HEK293 (cell line): ENCODE measurements at regions not wholly inside any gene's neighbourhood (a gene's known extent, or its start where the extent isn't known, plus 50 kb on each side); places are given as distances from the start of the nearest gene placed in this dataset.

Experiments
- CTCF ChIA-PET: fragments of 350-600 bp; formaldehyde crosslinking; extraction: SDS; loops from one replicate; lab custom pipeline; 2021; ENCODE audit warnings: antibody characterized with exemption; lab: Yijun Ruan, JAX
- POLR2A ChIA-PET: fragments of 300-600 bp; formaldehyde crosslinking; extraction: SDS; loops from one replicate; lab custom pipeline; 2020; ENCODE audit warnings: antibody characterized with exemption, inconsistent platforms; lab: Yijun Ruan, JAX
- H3K27ac ChIP-seq: fragments of 200-500 bp; sonication (Bioruptor generic); 2 replicates; pipeline ENCODE4 v1.5.1; 2014; ENCODE audit warnings: low read depth, low read length, control low read depth, inconsistent platforms; ENCODE audit errors: extremely low read depth
- H3K36me3 ChIP-seq, 2 experiments: fragments of 200-500 bp in 1 of 2; sonication (Bioruptor generic) in 1 of 2; 1 replicate in 1 of 2; 2 replicates in 1 of 2; pipeline ENCODE4 v1.5.1; 2014 to 2017; ENCODE audit warnings: inconsistent platforms in 2 of 2, low read length in 2 of 2; ENCODE audit not compliant: control insufficient read depth in 2 of 2, insufficient read depth in 1 of 2
- H3K4me1 ChIP-seq: fragments of 200-500 bp; sonication (Bioruptor generic); 2 replicates; pipeline ENCODE4 v1.5.1; 2014; ENCODE audit warnings: mild to moderate bottlenecking, low read length, inconsistent platforms; ENCODE audit not compliant: control insufficient read depth, insufficient read depth
- H3K4me3 ChIP-seq: 2 replicates; pipeline ENCODE4 v1.5.1; 2011; ENCODE audit warnings: low read depth, mild to moderate bottlenecking, control low read depth, low read length, moderate library complexity
- H3K9me3 ChIP-seq: fragments of 200-500 bp; sonication (Bioruptor generic); 2 replicates; pipeline ENCODE4 v1.5.1; 2014; ENCODE audit warnings: low read depth, low read length, inconsistent platforms; ENCODE audit not compliant: control insufficient read depth, insufficient read depth
- BCL11A ChIP-seq: fragments of 450-650 bp; formaldehyde crosslinking; IDR thresholded peaks from 2 replicates; pipeline ENCODE4 v1.5.1; 2016; ENCODE audit warnings: low read depth, missing biosample characterization, missing genetic modification characterization
- GLI2 ChIP-seq: fragments of 450-650 bp; formaldehyde crosslinking; IDR thresholded peaks from 2 replicates; pipeline ENCODE4; 2017; ENCODE audit warnings: missing biosample characterization, missing genetic modification characterization, low read depth, borderline replicate concordance
- SP2 ChIP-seq: fragments of 450-650 bp; formaldehyde crosslinking; IDR thresholded peaks from 2 replicates; pipeline ENCODE4 v1.5.1; 2016; ENCODE audit warnings: missing biosample characterization, missing genetic modification characterization
- ZNF133 ChIP-seq: fragments of 450-650 bp; formaldehyde crosslinking; IDR thresholded peaks from 2 replicates; pipeline ENCODE4 v1.5.1; 2016; ENCODE audit warnings: missing biosample characterization, missing genetic modification characterization
- ZNF16 ChIP-seq: fragments of 450-650 bp; formaldehyde crosslinking; IDR thresholded peaks from 2 replicates; pipeline ENCODE4 v1.5.1; 2016; ENCODE audit warnings: low read depth, missing biosample characterization, missing genetic modification characterization
- ZNF19 ChIP-seq: fragments of 450-650 bp; formaldehyde crosslinking; IDR thresholded peaks from 2 replicates; pipeline ENCODE4; 2016; ENCODE audit warnings: missing biosample characterization, missing genetic modification characterization, low read depth
- ZNF2 ChIP-seq: fragments of 450-650 bp; formaldehyde crosslinking; IDR thresholded peaks from 2 replicates; pipeline ENCODE4 v1.5.1; 2016; ENCODE audit warnings: missing biosample characterization, missing genetic modification characterization
- ZNF202 ChIP-seq: fragments of 450-650 bp; formaldehyde crosslinking; IDR thresholded peaks from 2 replicates; pipeline ENCODE4 v1.5.1; 2016; ENCODE audit warnings: missing biosample characterization, missing genetic modification characterization, borderline replicate concordance
- ZNF24 ChIP-seq: fragments of 450-650 bp; formaldehyde crosslinking; IDR thresholded peaks from 2 replicates; pipeline ENCODE4 v1.5.1; 2016; ENCODE audit warnings: missing biosample characterization, missing genetic modification characterization
- ZNF274 ChIP-seq, 2 experiments: fragments of 200-500 bp in 1 of 2; fragments of 450-650 bp in 1 of 2; sonication (Bioruptor generic) in 1 of 2; formaldehyde crosslinking in 1 of 2; IDR thresholded peaks; 2 replicates each; pipeline versions ENCODE4 v1.5.1 to v1.6.1; 2014 to 2016; ENCODE audit warnings: borderline replicate concordance in 1 of 2, inconsistent platforms in 1 of 2, low read length in 1 of 2, missing biosample characterization in 1 of 2, missing genetic modification characterization in 1 of 2
- ZNF341 ChIP-seq: fragments of 450-650 bp; formaldehyde crosslinking; IDR thresholded peaks from 2 replicates; pipeline ENCODE4; 2016; ENCODE audit warnings: low read depth, missing biosample characterization, missing genetic modification characterization
- ZNF548 ChIP-seq: fragments of 450-650 bp; formaldehyde crosslinking; IDR thresholded peaks from 2 replicates; pipeline ENCODE4 v1.5.1; 2016; ENCODE audit warnings: missing biosample characterization, missing genetic modification characterization
- ZNF558 ChIP-seq: fragments of 450-650 bp; formaldehyde crosslinking; IDR thresholded peaks from 2 replicates; pipeline ENCODE4 v1.5.1; 2016; ENCODE audit warnings: missing biosample characterization, missing genetic modification characterization
- ZNF600 ChIP-seq: fragments of 450-650 bp; formaldehyde crosslinking; IDR thresholded peaks from 2 replicates; pipeline ENCODE4 v1.5.1; 2016; ENCODE audit warnings: missing biosample characterization, missing genetic modification characterization
- ZNF664 ChIP-seq: fragments of 450-650 bp; formaldehyde crosslinking; IDR thresholded peaks from 2 replicates; pipeline ENCODE4 v1.5.1; 2016; ENCODE audit warnings: missing biosample characterization, missing genetic modification characterization
- ZNF677 ChIP-seq: fragments of 450-650 bp; IDR thresholded peaks from 2 replicates; pipeline ENCODE4 v1.5.0; 2018; ENCODE audit warnings: missing biosample characterization, mild to moderate bottlenecking, missing genetic modification characterization, moderate library complexity
- ZNF707 ChIP-seq: fragments of 450-650 bp; formaldehyde crosslinking; IDR thresholded peaks from 2 replicates; pipeline ENCODE4 v1.5.1; 2016; ENCODE audit warnings: missing biosample characterization, missing genetic modification characterization
- ZNF791 ChIP-seq: fragments of 450-650 bp; formaldehyde crosslinking; IDR thresholded peaks from 2 replicates; pipeline ENCODE4 v1.5.1; 2016; ENCODE audit warnings: missing biosample characterization, missing genetic modification characterization
- ZNF837 ChIP-seq: fragments of 450-650 bp; formaldehyde crosslinking; IDR thresholded peaks from 2 replicates; pipeline ENCODE4 v1.5.1; 2016; ENCODE audit warnings: missing biosample characterization, missing genetic modification characterization
- TF ChIP-seq, protein P1 (sequence below): fragments of 450-650 bp; formaldehyde crosslinking; IDR thresholded peaks from 2 replicates; pipeline ENCODE4 v1.5.1; 2016; ENCODE audit warnings: missing biosample characterization, missing genetic modification characterization
- TF ChIP-seq, protein P2 (sequence below): fragments of 450-650 bp; formaldehyde crosslinking; IDR thresholded peaks from 2 replicates; pipeline ENCODE4; 2016; ENCODE audit warnings: missing biosample characterization, missing genetic modification characterization
- TF ChIP-seq, protein P3 (sequence below): fragments of 450-650 bp; formaldehyde crosslinking; IDR thresholded peaks from 2 replicates; pipeline ENCODE4 v1.5.1; 2016; ENCODE audit warnings: missing biosample characterization, missing genetic modification characterization
- TF ChIP-seq, protein P4 (sequence below): fragments of 450-650 bp; formaldehyde crosslinking; IDR thresholded peaks from 2 replicates; pipeline ENCODE4 v1.5.1; 2016; ENCODE audit warnings: missing biosample characterization, missing genetic modification characterization
- TF ChIP-seq, protein P5 (sequence below): fragments of 450-650 bp; formaldehyde crosslinking; IDR thresholded peaks from 2 replicates; pipeline ENCODE4 v1.5.0; 2017; ENCODE audit warnings: missing biosample characterization, missing genetic modification characterization, borderline replicate concordance
- TF ChIP-seq, protein P6 (sequence below): fragments of 450-650 bp; formaldehyde crosslinking; optimal IDR thresholded peaks from 2 replicates; pipeline ENCODE3; 2016; ENCODE audit warnings: missing biosample characterization, mild to moderate bottlenecking, missing genetic modification characterization

DNA sequence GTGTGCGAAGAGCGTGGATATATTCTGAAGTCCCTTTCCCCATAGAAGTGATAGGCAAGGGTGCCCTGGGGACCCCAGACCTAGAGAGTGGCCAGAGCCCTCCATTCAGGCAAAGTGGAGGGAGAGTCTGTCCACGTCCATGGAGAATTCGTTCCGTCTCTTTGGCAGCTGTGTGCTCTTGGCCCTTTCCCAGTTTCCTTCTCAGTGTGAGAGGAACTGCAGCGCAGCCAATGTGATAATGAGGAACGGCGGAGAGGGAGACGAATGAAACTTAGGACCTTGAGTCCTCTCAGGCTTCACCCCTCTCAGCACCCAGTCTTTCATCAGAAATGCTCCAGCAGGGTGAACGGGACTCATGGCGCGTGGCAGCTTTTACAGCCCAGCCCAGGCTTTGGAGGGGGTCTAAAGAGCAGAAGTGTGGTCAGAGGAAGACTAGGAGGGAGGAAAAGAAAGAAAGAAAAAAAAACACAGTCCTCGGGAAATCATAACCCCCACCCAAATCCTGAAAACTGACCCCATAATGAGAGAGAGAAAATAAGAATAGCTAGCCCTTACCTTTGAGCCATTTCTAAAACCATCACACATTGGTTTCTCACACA is 95.0 kb upstream of the RIOK3 start (continued):
- TF ChIP-seq ZNF791 (tag by site-specific recombination) = no peak
- TF ChIP-seq GLI2 (tag by site-specific recombination) = no peak
- TF ChIP-seq SP2 (tag by site-specific recombination) = no peak

DNA sequence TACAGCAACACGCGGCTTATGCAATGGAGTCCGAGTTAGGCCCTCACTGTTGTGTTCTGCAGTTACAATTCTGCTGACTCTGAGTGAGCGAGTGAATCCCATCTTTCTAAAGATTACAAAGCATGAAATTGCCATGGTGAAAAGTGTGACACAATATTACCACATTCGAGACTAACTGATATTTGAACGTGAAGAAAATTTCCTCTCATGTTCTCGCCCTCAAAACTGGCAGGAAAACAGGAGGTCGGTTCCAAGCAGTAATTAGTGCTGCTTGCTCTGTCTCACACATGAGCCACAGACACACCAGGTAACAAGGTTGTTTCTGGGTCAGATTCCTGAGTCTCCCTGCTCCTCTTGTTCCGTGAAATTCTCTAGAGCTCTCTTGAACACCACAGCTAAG is 93.7 kb upstream of the RIOK3 start:
- POLR2A ChIA-PET = no interaction called here
- CTCF ChIA-PET = no interaction called here
- Histone ChIP-seq H3K27ac (no peak overlapping the region), H3K4me1 (no peaks in the 10 kb centered on the region), H3K9me3 (no peaks in the 10 kb centered on the region), H3K4me3 (no peak overlapping the region)
- no peak for TF ChIP-seq ZNF837 (tag by site-specific recombination)
- TF ChIP-seq ZNF558 (tag by site-specific recombination) = no peak
- no peak for TF ChIP-seq ZNF202
- no peak for TF ChIP-seq ZNF2 (tag by site-specific recombination)
- no peak for TF ChIP-seq ZNF664 (tag by site-specific recombination)
- TF ChIP-seq ZNF19 = no peak
- TF ChIP-seq, protein P1, sequence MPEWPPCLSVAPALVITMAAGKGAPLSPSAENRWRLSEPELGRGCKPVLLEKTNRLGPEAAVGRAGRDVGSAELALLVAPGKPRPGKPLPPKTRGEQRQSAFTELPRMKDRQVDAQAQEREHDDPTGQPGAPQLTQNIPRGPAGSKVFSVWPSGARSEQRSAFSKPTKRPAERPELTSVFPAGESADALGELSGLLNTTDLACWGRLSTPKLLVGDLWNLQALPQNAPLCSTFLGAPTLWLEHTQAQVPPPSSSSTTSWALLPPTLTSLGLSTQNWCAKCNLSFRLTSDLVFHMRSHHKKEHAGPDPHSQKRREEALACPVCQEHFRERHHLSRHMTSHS (tag by site-specific recombination) = no peak
- TF ChIP-seq, protein P2, sequence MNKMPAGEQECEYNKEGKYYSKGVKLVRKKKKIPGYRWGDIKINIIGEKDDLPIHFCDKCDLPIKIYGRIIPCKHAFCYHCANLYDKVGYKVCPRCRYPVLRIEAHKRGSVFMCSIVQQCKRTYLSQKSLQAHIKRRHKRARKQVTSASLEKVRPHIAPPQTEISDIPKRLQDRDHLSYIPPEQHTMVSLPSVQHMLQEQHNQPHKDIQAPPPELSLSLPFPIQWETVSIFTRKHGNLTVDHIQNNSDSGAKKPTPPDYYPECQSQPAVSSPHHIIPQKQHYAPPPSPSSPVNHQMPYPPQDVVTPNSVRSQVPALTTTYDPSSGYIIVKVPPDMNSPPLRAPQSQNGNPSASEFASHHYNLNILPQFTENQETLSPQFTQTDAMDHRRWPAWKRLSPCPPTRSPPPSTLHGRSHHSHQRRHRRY (tag by site-specific recombination) = no peak
- TF ChIP-seq ZNF133 = no peak
- TF ChIP-seq, protein P3, sequence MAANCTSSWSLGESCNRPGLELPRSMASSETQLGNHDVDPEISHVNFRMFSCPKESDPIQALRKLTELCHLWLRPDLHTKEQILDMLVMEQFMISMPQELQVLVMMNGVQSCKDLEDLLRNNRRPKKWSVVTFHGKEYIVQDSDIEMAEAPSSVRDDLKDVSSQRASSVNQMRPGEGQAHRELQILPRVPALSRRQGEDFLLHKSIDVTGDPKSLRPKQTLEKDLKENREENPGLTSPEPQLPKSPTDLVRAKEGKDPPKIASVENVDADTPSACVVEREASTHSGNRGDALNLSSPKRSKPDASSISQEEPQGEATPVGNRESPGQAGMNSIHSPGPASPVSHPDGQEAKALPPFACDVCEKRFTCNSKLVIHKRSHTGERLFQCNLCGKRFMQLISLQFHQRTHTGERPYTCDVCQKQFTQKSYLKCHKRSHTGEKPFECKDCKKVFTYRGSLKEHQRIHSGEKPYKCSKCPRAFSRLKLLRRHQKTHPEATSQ = no peak
- TF ChIP-seq BCL11A (tag by site-specific recombination) = no peak
- TF ChIP-seq, all 188 proteins: peak for 0
- H3K36me3 ChIP-seq = peaks cover 0 to 3% of the 10 kb centered on the region in 2 experiments; a peak in 1 of 3 replicates

DNA sequence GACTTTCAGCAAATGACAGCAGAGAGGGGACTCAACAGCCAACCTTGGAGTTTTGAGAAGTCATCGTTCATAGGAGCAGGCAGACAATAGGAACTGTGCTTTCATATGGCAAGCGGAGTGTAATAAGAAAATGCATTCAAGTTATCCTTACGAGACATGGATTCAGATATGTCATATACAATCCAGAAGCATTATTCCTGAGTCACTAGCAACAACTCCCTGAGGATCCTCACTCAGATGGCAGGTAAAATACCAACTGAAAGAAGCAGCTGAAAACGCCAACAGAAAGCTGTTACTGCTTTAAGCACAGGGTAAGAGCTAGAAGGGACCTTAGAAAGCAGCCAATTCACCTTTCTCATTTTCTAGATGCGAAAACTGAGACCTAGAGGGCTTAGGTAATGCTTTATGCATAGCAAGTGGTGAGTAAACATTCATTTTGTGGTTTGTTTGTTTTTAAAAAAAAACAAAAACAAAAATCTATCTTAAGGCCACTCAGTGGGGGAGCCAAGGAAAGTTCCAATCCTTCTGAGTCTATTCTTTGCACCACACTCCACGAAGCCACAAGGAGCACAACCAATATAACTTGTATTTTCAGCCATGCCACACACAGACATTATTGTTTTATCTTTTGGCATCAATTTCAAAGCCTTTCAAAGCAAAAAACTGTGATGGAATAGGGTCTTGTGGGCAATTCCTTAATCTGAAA is 89.1 kb upstream of the RIOK3 start:
- Histone ChIP-seq H3K4me1 (no peaks in the 10 kb centered on the region), H3K9me3 (no peaks in the 10 kb centered on the region), H3K4me3 (no peak overlapping the region), H3K27ac (no peak overlapping the region), H3K36me3 (no peaks in the 10 kb centered on the region)
- ChIA-PET CTCF (interaction anchor here (1.1 kb wide), 1 partner anchor 48 kb away, joined by 6 read pairs; no protein-coding TSS in a partner anchor), POLR2A (no interaction called here)
- TF ChIP-seq ZNF341 (tag by site-specific recombination) (no peak), ZNF677 (tag by site-specific recombination) (no peak), ZNF600 (tag by site-specific recombination) (no peak), ZNF16 (no peak), ZNF707 (tag by site-specific recombination) (no peak), ZNF548 (tag by site-specific recombination) (no peak), ZNF24 (tag by site-specific recombination) (no peak), ZNF274 (IDR thresholded peaks at IDR 0.05; ENCODE audit: low read length) (no peak), ZNF274 (tag by site-specific recombination; IDR thresholded peaks at IDR 0.05; ENCODE audit: borderline replicate concordance) (no peak), ZNF2 (tag by site-specific recombination) (no peak)
- TF ChIP-seq, protein P4, sequence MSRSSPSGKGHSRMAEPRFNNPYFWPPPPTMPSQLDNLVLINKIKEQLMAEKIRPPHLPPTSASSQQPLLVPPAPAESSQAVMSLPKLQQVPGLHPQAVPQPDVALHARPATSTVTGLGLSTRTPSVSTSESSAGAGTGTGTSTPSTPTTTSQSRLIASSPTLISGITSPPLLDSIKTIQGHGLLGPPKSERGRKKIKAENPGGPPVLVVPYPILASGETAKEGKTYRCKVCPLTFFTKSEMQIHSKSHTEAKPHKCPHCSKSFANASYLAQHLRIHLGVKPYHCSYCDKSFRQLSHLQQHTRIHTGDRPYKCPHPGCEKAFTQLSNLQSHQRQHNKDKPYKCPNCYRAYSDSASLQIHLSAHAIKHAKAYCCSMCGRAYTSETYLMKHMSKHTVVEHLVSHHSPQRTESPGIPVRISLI = no peak
- TF ChIP-seq, protein P5, sequence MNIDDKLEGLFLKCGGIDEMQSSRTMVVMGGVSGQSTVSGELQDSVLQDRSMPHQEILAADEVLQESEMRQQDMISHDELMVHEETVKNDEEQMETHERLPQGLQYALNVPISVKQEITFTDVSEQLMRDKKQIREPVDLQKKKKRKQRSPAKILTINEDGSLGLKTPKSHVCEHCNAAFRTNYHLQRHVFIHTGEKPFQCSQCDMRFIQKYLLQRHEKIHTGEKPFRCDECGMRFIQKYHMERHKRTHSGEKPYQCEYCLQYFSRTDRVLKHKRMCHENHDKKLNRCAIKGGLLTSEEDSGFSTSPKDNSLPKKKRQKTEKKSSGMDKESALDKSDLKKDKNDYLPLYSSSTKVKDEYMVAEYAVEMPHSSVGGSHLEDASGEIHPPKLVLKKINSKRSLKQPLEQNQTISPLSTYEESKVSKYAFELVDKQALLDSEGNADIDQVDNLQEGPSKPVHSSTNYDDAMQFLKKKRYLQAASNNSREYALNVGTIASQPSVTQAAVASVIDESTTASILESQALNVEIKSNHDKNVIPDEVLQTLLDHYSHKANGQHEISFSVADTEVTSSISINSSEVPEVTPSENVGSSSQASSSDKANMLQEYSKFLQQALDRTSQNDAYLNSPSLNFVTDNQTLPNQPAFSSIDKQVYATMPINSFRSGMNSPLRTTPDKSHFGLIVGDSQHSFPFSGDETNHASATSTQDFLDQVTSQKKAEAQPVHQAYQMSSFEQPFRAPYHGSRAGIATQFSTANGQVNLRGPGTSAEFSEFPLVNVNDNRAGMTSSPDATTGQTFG = no peak
- TF ChIP-seq, protein P6, sequence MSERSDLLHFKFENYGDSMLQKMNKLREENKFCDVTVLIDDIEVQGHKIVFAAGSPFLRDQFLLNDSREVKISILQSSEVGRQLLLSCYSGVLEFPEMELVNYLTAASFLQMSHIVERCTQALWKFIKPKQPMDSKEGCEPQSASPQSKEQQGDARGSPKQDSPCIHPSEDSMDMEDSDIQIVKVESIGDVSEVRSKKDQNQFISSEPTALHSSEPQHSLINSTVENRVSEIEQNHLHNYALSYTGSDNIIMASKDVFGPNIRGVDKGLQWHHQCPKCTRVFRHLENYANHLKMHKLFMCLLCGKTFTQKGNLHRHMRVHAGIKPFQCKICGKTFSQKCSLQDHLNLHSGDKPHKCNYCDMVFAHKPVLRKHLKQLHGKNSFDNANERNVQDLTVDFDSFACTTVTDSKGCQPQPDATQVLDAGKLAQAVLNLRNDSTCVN (tag by site-specific recombination) = no peak
